Spleen (tissue), 7 donors: ENCODE measurements at regions not wholly inside any gene's neighbourhood (a gene's known extent, or its start where the extent isn't known, plus 50 kb on each side); places are given as distances from the start of the nearest gene placed in this dataset.

ENCODE experiments used
- POLR2A ChIP-seq, 3 donors: fragments of 450-650 bp; IDR thresholded peaks; one replicate each; pipeline ENCODE4 v1.5.1; 2017; ENCODE audit warnings: antibody characterized with exemption in 3 of 3, mild to moderate bottlenecking in 1 of 3
- POLR2AphosphoS5 ChIP-seq, 3 donors: sonication (generic); formaldehyde crosslinking; IDR thresholded peaks; one replicate each; pipeline ENCODE4 v1.5.1; 2017; ENCODE audit warnings: antibody characterized with exemption in 3 of 3
- TF ChIP-seq, protein P1 (sequence below), 11 experiments: fragments of 200-600 bp in 7 of 11; fragments of 450-650 bp in 4 of 11; sonication (generic) in 4 of 11; IDR thresholded peaks in 8 of 11; conservative IDR thresholded peaks in 3 of 11; 1 replicate in 7 of 11; 2 replicates in 4 of 11; pipeline versions ENCODE4 v1.4.0 to v1.8.0; 2016 to 2021; ENCODE audit warnings: antibody characterized with exemption in 11 of 11, inconsistent platforms in 4 of 11, mild to moderate bottlenecking in 1 of 11
- donor health status: DM: no; HTN: no; CAD: no; lungs with moderate emphysema.
- donor health status: DM: no; HTN: no; CAD: no.
- donor health status: DM: no; HTN: no; CAD: no.

DNA sequence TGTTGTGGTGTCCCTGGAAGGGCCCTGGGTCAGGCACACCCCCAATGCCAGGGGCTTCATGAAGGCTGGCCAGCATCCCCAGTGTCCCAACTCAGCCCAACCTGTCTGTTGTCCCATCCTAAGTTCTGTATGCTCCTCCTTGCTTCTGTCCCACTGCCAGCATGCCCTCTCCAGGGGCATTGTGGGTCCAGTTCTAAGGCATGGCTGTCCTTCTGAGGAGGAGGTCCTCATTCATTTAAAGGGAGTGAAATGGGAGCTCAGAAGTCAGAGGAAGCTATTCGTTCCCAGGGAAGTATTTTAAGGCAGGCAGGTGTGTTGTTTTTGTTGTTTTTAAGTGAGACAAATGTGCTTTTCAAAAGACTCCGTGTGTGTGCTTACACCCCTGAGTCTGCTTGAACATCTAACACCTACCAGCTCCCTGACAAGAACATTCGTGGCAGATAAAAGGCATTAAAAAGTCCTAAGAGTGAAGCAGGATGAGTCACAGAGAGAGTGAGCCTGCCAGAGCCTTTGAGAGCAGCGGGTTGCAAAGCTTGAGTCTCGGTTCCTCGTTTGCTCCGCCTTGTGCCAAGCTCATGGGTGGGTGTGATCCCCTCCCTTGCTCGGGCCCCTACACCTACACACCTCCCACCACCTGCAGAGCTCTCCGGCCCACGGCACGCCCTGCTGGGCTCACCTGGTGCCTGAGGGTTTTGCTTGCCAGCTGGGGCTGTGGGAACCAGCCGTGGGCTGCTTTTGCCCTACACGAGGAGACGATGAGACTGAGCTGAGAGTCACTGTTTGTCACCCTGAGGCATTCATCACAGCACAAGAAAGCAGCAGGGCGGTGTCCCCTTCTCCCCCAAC, 183.4 kb upstream of the TOPAZ1 start:
- TF ChIP-seq, protein P1, sequence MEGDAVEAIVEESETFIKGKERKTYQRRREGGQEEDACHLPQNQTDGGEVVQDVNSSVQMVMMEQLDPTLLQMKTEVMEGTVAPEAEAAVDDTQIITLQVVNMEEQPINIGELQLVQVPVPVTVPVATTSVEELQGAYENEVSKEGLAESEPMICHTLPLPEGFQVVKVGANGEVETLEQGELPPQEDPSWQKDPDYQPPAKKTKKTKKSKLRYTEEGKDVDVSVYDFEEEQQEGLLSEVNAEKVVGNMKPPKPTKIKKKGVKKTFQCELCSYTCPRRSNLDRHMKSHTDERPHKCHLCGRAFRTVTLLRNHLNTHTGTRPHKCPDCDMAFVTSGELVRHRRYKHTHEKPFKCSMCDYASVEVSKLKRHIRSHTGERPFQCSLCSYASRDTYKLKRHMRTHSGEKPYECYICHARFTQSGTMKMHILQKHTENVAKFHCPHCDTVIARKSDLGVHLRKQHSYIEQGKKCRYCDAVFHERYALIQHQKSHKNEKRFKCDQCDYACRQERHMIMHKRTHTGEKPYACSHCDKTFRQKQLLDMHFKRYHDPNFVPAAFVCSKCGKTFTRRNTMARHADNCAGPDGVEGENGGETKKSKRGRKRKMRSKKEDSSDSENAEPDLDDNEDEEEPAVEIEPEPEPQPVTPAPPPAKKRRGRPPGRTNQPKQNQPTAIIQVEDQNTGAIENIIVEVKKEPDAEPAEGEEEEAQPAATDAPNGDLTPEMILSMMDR (IDR thresholded peaks at IDR 0.05 in 8 of 11, conservative IDR thresholded peaks at IDR 0.05 in 3 of 11), result no peak
- TF ChIP-seq POLR2AphosphoS5 (IDR thresholded peaks at IDR 0.05) (peak; percentile 59 to 86 (median 81)), POLR2A (IDR thresholded peaks at IDR 0.05) (no peak)
